ENCODE measurements at regions not wholly inside any gene's neighbourhood (a gene's known extent, or its start where the extent isn't known, plus 50 kb on each side); places are given as distances from the start of the nearest gene placed in this dataset.

GRCh38 chr18:61281431-61281830 lies 51.8 kb upstream of the CDH20 start:
- no peak for TF ChIP-seq CTCF (IDR thresholded peaks at IDR 0.05)
- TF ChIP-seq POLR2A (IDR thresholded peaks at IDR 0.05) = no peak
